ENCODE measurements at regions not wholly inside any gene's neighbourhood (a gene's known extent, or its start where the extent isn't known, plus 50 kb on each side); places are given as distances from the start of the nearest gene placed in this dataset.

- H3K27ac Mint-ChIP-seq, result no peak overlapping the region
- no peak overlapping the region for H3K4me3 Mint-ChIP-seq
- peaks cover 8% of the 10 kb centered on the region for H3K27me3 Mint-ChIP-seq
- H3K4me1 Mint-ChIP-seq (ENCODE audit: low read depth), result no peaks in the 10 kb centered on the region
- no peaks in the 10 kb centered on the region for H3K36me3 Mint-ChIP-seq (ENCODE audit: low read depth)
- no peaks in the 10 kb centered on the region for H3K9me3 Mint-ChIP-seq
Measured at GRCh38 chr4:14888790-14889572, 113.3 kb upstream of the CPEB2 start.

- Mint-ChIP-seq H3K9me3 (no peaks in the 10 kb centered on the region), H3K27ac (no peak overlapping the region), H3K36me3 (ENCODE audit: low read depth) (no peaks in the 10 kb centered on the region), H3K4me3 (no peak overlapping the region), H3K27me3 (peaks cover 11% of the 10 kb centered on the region), H3K4me1 (ENCODE audit: low read depth) (no peaks in the 10 kb centered on the region)
Measured at GRCh38 chr4:14892563-14892962, 109.7 kb upstream of the CPEB2 start.

GRCh38 chr4:14893713-14894112 is 108.6 kb upstream of the CPEB2 start:
- Mint-ChIP-seq H3K9me3 (no peaks in the 10 kb centered on the region), H3K4me1 (ENCODE audit: low read depth) (no peaks in the 10 kb centered on the region), H3K27me3 (peaks cover 20% of the 10 kb centered on the region), H3K27ac (no peak overlapping the region), H3K4me3 (no peak overlapping the region), H3K36me3 (ENCODE audit: low read depth) (no peaks in the 10 kb centered on the region)

- no peaks in the 10 kb centered on the region for H3K36me3 Mint-ChIP-seq (ENCODE audit: low read depth)
- H3K9me3 Mint-ChIP-seq, result no peaks in the 10 kb centered on the region
- peaks cover 20% of the 10 kb centered on the region for H3K27me3 Mint-ChIP-seq
- no peak overlapping the region for H3K27ac Mint-ChIP-seq
- H3K4me1 Mint-ChIP-seq (ENCODE audit: low read depth), result no peaks in the 10 kb centered on the region
- H3K4me3 Mint-ChIP-seq, result no peak overlapping the region
Measured at GRCh38 chr4:14894392-14895292, 107.6 kb upstream of the CPEB2 start.

- Mint-ChIP-seq H3K9me3 (no peaks in the 10 kb centered on the region), H3K27ac (no peak overlapping the region), H3K4me1 (ENCODE audit: low read depth) (no peaks in the 10 kb centered on the region), H3K36me3 (ENCODE audit: low read depth) (no peaks in the 10 kb centered on the region), H3K27me3 (peaks cover 17% of the 10 kb centered on the region), H3K4me3 (no peak overlapping the region)
Measured at GRCh38 chr4:14896656-14897175, 105.6 kb upstream of the CPEB2 start.

- no peak overlapping the region for H3K27ac Mint-ChIP-seq
- peaks cover 22% of the 10 kb centered on the region for H3K27me3 Mint-ChIP-seq
Measured at GRCh38 chr4:14897217-14897616, 105.1 kb upstream of the CPEB2 start.

GRCh38 chr4:14898989-14899388 is 103.3 kb upstream of the CPEB2 start:
- Mint-ChIP-seq H3K4me1 (ENCODE audit: low read depth) (no peaks in the 10 kb centered on the region), H3K36me3 (ENCODE audit: low read depth) (no peaks in the 10 kb centered on the region), H3K4me3 (no peak overlapping the region), H3K9me3 (no peaks in the 10 kb centered on the region), H3K27me3 (peaks cover 22% of the 10 kb centered on the region), H3K27ac (peak overlapping the region; percentile 4)

More at GRCh38 chr4:14897217-14897616, 105.1 kb upstream of the CPEB2 start:
- Mint-ChIP-seq H3K4me3 (no peak overlapping the region), H3K4me1 (ENCODE audit: low read depth) (no peaks in the 10 kb centered on the region), H3K36me3 (ENCODE audit: low read depth) (no peaks in the 10 kb centered on the region), H3K9me3 (no peaks in the 10 kb centered on the region)

- Mint-ChIP-seq H3K36me3 (ENCODE audit: low read depth) (no peaks in the 10 kb centered on the region), H3K4me1 (ENCODE audit: low read depth) (peaks cover 11% of the 10 kb centered on the region), H3K27me3 (peaks cover 16% of the 10 kb centered on the region), H3K9me3 (peaks cover 4% of the 10 kb centered on the region), H3K27ac (no peak overlapping the region), H3K4me3 (no peak overlapping the region)
Measured at GRCh38 chr4:14902342-14902741, 99.9 kb upstream of the CPEB2 start.

GRCh38 chr4:14903321-14903720 is 99.0 kb upstream of the CPEB2 start:
- Mint-ChIP-seq H3K4me1 (ENCODE audit: low read depth) (peaks cover 11% of the 10 kb centered on the region), H3K27ac (no peak overlapping the region), H3K9me3 (peaks cover 4% of the 10 kb centered on the region), H3K4me3 (no peak overlapping the region), H3K36me3 (ENCODE audit: low read depth) (no peaks in the 10 kb centered on the region), H3K27me3 (peaks cover 13% of the 10 kb centered on the region)

GRCh38 chr4:14906805-14907204 is 95.5 kb upstream of the CPEB2 start:
- no peaks in the 10 kb centered on the region for H3K36me3 Mint-ChIP-seq (ENCODE audit: low read depth)
- H3K4me1 Mint-ChIP-seq (ENCODE audit: low read depth), result peaks cover 11% of the 10 kb centered on the region
- peaks cover 41% of the 10 kb centered on the region for H3K27me3 Mint-ChIP-seq
- no peak overlapping the region for H3K27ac Mint-ChIP-seq
- no peak overlapping the region for H3K4me3 Mint-ChIP-seq
- H3K9me3 Mint-ChIP-seq, result peaks cover 4% of the 10 kb centered on the region

- no peaks in the 10 kb centered on the region for H3K36me3 Mint-ChIP-seq (ENCODE audit: low read depth)
- peaks cover 4% of the 10 kb centered on the region for H3K9me3 Mint-ChIP-seq
- no peak overlapping the region for H3K27ac Mint-ChIP-seq
- peaks cover 42% of the 10 kb centered on the region for H3K27me3 Mint-ChIP-seq
- peaks cover 11% of the 10 kb centered on the region for H3K4me1 Mint-ChIP-seq (ENCODE audit: low read depth)
- H3K4me3 Mint-ChIP-seq, result no peak overlapping the region
Measured at GRCh38 chr4:14908635-14909034, 93.6 kb upstream of the CPEB2 start.

- H3K27me3 Mint-ChIP-seq, result peaks cover 47% of the 10 kb centered on the region
- no peaks in the 10 kb centered on the region for H3K36me3 Mint-ChIP-seq (ENCODE audit: low read depth)
- no peak overlapping the region for H3K27ac Mint-ChIP-seq
- H3K4me1 Mint-ChIP-seq (ENCODE audit: low read depth), result peaks cover 11% of the 10 kb centered on the region
- peaks cover 4% of the 10 kb centered on the region for H3K9me3 Mint-ChIP-seq
- H3K4me3 Mint-ChIP-seq, result no peak overlapping the region
Measured at GRCh38 chr4:14910411-14910810, 91.9 kb upstream of the CPEB2 start.

- Mint-ChIP-seq H3K9me3 (no peaks in the 10 kb centered on the region), H3K36me3 (ENCODE audit: low read depth) (no peaks in the 10 kb centered on the region), H3K4me1 (ENCODE audit: low read depth) (no peaks in the 10 kb centered on the region), H3K4me3 (no peak overlapping the region), H3K27ac (no peak overlapping the region), H3K27me3 (peaks cover 52% of the 10 kb centered on the region)
Measured at GRCh38 chr4:14912426-14912825, 89.9 kb upstream of the CPEB2 start.

- H3K36me3 Mint-ChIP-seq (ENCODE audit: low read depth), result no peaks in the 10 kb centered on the region
- no peaks in the 10 kb centered on the region for H3K4me1 Mint-ChIP-seq (ENCODE audit: low read depth)
- H3K4me3 Mint-ChIP-seq, result no peak overlapping the region
- H3K9me3 Mint-ChIP-seq, result no peaks in the 10 kb centered on the region
- H3K27me3 Mint-ChIP-seq, result peaks cover 33% of the 10 kb centered on the region
- no peak overlapping the region for H3K27ac Mint-ChIP-seq
Measured at GRCh38 chr4:14915018-14915417, 87.3 kb upstream of the CPEB2 start.

Data from stimulated activated naive CD8-positive, alpha-beta T cell treated with anti-CD3 and anti-CD28 coated beads, Interleukin-15, Interleukin-2, amounts not matched to agents 100 ng/mL and 50 ng/mL, for 24 hours (primary cell).